ENCODE measurements at regions not wholly inside any gene's neighbourhood (a gene's known extent, or its start where the extent isn't known, plus 50 kb on each side); places are given as distances from the start of the nearest gene placed in this dataset.

DNA sequence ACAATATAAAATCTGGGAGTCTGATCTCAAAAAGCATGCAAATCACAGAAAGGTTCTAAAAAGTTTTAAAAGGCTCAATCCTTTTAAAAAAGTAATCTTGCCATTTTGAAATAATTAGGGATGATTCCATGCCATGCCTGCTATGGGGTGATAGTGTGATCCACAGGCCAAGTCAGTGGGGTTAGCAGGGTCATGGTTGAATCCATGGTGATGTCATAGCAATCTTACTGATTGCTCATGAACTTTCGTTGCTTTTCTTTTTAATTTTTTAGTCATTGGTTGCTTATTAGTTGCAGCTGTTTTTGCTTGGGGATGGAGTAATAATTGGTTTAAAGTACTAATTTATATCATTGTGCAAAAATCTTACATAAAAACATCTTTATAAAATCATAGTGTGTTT is 485.0 kb downstream of the ENC1 start:
- TF ChIP-seq CTCF (IDR thresholded peaks at IDR 0.05; ENCODE audit: low read depth, low read length), result no peak

DNA sequence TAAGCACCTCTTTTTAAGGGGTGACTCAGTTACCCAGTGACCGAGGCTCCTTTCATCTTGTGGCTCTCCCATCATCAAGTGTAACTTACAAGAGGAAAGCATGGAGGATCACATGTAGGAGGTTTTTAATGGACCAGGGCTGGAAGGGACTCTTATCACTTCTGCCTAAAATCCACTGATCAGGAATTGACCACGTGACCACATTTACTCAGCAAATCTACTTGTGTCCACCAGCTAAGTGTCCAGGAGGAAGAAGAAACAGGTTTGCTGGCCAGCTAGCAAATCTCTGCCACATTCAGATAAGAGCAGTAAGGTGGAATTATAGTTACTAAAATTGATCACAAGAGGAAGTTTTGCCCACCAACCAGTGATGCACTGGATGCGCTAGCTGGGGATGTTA is 486.0 kb downstream of the ENC1 start:
- TF ChIP-seq CTCF (IDR thresholded peaks at IDR 0.05; ENCODE audit: low read depth, low read length), result no peak
- no peak overlapping the region for H3K4me3 ChIP-seq (ENCODE audit: low read depth, low read length)

More for the DNA sequence above, 485.0 kb downstream of the ENC1 start:
- H3K4me3 ChIP-seq (ENCODE audit: low read depth, low read length), result no peak overlapping the region

DNA sequence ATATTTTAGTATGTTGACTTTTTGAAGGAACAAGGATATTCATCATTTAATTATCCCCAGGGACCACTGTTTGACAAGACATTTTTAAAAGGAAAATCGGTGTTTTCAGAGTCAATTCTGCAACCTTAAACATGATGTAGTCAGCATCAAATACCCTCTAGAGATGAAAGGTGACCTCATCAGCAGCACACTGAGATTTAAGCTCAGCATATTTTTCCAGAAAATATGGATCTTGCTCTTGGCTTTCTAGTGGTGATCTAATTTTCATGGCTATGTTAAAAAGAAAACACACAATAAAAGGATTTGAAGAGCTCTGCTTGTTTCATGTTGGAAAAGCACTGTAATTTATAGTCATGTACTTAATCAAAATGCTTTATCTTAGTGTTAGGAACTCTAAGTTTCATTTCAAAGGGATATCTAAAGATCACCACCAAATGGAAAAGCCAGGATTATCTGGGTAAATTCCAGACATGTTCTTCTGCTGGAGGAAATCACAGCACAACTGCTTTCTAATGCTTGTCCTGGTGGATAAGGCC is 487.2 kb downstream of the ENC1 start:
- no peak overlapping the region for H3K4me3 ChIP-seq (ENCODE audit: low read depth, low read length)
- TF ChIP-seq CTCF (IDR thresholded peaks at IDR 0.05; ENCODE audit: low read depth, low read length), result no peak

GRCh38 chr5:74152625-74153254 is 487.8 kb downstream of the ENC1 start:
- no peak for TF ChIP-seq CTCF (IDR thresholded peaks at IDR 0.05; ENCODE audit: low read depth, low read length)
- H3K4me3 ChIP-seq (ENCODE audit: low read depth, low read length), result no peak overlapping the region

DNA sequence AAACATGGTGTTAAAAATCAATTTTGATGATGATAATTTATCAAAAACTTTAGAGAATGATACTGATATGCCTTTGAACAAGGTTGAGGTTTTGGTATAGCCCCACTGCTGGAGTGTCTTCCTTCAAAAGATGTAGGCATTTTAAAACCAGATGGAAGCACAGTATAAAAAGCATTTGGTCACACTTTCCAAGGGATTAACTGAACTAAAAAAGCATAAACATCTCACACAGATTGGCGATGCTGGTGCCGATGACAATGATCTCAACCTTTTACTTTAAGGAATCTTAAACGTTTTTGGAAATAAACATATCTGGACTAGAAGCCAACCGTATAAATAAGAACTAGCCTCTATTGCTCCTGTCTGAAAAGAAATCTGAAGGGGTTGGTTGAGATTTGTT is 488.4 kb downstream of the ENC1 start:
- no peak for TF ChIP-seq CTCF (IDR thresholded peaks at IDR 0.05; ENCODE audit: low read depth, low read length)
- no peak overlapping the region for H3K4me3 ChIP-seq (ENCODE audit: low read depth, low read length)

DNA sequence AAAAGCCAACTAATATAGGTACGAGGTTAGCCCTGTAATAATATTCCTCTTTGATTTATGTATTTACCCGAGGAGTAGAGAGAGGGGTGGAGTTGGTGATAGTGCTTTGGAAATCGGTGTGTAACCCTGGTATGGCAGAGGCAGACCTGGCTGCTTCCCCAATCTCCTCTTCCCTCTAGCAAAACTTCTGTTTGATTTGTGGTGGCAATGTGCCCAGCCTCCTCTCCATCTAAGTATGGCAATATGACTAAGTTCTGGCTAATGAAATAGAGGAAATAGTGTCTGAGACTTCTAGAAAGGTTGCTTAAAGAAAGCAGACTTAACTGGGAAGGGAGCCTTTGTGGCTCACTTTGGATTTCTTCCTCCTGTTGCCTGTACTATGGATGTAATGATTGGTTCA is 491.1 kb downstream of the ENC1 start:
- H3K4me3 ChIP-seq (ENCODE audit: low read depth, low read length), result no peak overlapping the region
- TF ChIP-seq CTCF (IDR thresholded peaks at IDR 0.05; ENCODE audit: low read depth, low read length), result no peak

DNA sequence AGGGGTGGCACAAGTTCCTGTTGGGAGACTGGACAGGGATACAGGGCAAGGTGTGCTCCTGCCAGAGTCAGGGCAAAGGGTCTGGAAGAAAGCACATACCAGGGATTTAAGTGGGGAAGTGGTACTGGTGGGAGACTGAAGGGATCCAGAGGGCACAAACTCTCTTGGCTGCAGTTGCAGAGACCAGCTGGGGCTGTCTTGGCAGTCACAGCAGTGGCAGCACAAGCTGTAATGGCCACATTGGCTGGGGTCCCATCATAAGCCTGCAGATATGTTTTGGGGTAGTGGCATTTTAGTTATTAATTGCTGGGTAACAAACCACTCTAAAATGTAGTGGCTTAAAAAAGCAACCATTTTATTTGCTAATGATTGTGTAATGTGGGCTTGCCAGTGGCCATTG is 492.2 kb downstream of the ENC1 start:
- no peak overlapping the region for H3K4me3 ChIP-seq (ENCODE audit: low read depth, low read length)
- no peak for TF ChIP-seq CTCF (IDR thresholded peaks at IDR 0.05; ENCODE audit: low read depth, low read length)

Data from WI38 (cell line).